Right kidney (tissue), 1 donor: ENCODE measurements at regions not wholly inside any gene's neighbourhood (a gene's known extent, or its start where the extent isn't known, plus 50 kb on each side); places are given as distances from the start of the nearest gene placed in this dataset.

Experiments
- DNase-seq: peaks from one replicate; pipeline ENCODE4 v3.0.0-alpha.2; 2016

GRCh38 chr1:222167111-222167510 is 380.8 kb downstream of the HHIPL2 start:
- no peak for DNase-seq

GRCh38 chr1:222165629-222166028 is 382.3 kb downstream of the HHIPL2 start:
- DNase-seq, result no peak

- no peak for DNase-seq
These were observed 384.0 kb downstream of the HHIPL2 start for GRCh38 chr1:222163895-222164294.

- DNase-seq, result no peak
These were observed 386.2 kb downstream of the HHIPL2 start for GRCh38 chr1:222161676-222162075.

GRCh38 chr1:222157612-222158011 is 390.3 kb downstream of the HHIPL2 start:
- no peak for DNase-seq

GRCh38 chr1:222140206-222140605 is 398.3 kb upstream of the DUSP10 start:
- no peak for DNase-seq

- DNase-seq, result no peak
These were observed 396.2 kb upstream of the DUSP10 start for GRCh38 chr1:222138095-222138494.

- DNase-seq, result no peak
These were observed 395.0 kb upstream of the DUSP10 start for GRCh38 chr1:222136869-222137268.

GRCh38 chr1:222129041-222129440 is 387.2 kb upstream of the DUSP10 start:
- no peak for DNase-seq

- no peak for DNase-seq
These were observed 385.8 kb upstream of the DUSP10 start for GRCh38 chr1:222127526-222128152.

GRCh38 chr1:222127096-222127495 is 385.2 kb upstream of the DUSP10 start:
- no peak for DNase-seq

- no peak for DNase-seq
These were observed 384.2 kb upstream of the DUSP10 start for GRCh38 chr1:222126052-222126451.

GRCh38 chr1:222124602-222125001 is 382.7 kb upstream of the DUSP10 start:
- no peak for DNase-seq

GRCh38 chr1:222123111-222123510 is 381.2 kb upstream of the DUSP10 start:
- no peak for DNase-seq

GRCh38 chr1:222117809-222118208 is 375.9 kb upstream of the DUSP10 start:
- no peak for DNase-seq

- no peak for DNase-seq
These were observed 372.8 kb upstream of the DUSP10 start for GRCh38 chr1:222114536-222115156.

GRCh38 chr1:222109836-222110235 is 367.9 kb upstream of the DUSP10 start:
- DNase-seq, result no peak

GRCh38 chr1:222107975-222108374 is 366.1 kb upstream of the DUSP10 start:
- no peak for DNase-seq

- no peak for DNase-seq
These were observed 365.4 kb upstream of the DUSP10 start for GRCh38 chr1:222107267-222107666.

- no peak for DNase-seq
These were observed 364.5 kb upstream of the DUSP10 start for GRCh38 chr1:222106377-222106776.

GRCh38 chr1:222105861-222106260 is 364.0 kb upstream of the DUSP10 start:
- no peak for DNase-seq

- DNase-seq, result no peak
These were observed 363.5 kb upstream of the DUSP10 start for GRCh38 chr1:222105393-222105737.

- peak; percentile 32 for DNase-seq
These were observed 363.0 kb upstream of the DUSP10 start for GRCh38 chr1:222104694-222105392.

- DNase-seq, result no peak
These were observed 362.2 kb upstream of the DUSP10 start for GRCh38 chr1:222104097-222104496.
